ENCODE measurements at regions not wholly inside any gene's neighbourhood (a gene's known extent, or its start where the extent isn't known, plus 50 kb on each side); places are given as distances from the start of the nearest gene placed in this dataset.

- TF ChIP-seq GATA2 (IDR thresholded peaks at IDR 0.05; ENCODE audit: low read depth, low read length): no peak
- TF ChIP-seq GATA3 (IDR thresholded peaks at IDR 0.05; ENCODE audit: low read depth, low read length): no peak
These were observed 86.4 kb upstream of the PICALM start for GRCh38 chr11:86155200-86155844.
